ENCODE measurements at regions not wholly inside any gene's neighbourhood (a gene's known extent, or its start where the extent isn't known, plus 50 kb on each side); places are given as distances from the start of the nearest gene placed in this dataset.

DNA sequence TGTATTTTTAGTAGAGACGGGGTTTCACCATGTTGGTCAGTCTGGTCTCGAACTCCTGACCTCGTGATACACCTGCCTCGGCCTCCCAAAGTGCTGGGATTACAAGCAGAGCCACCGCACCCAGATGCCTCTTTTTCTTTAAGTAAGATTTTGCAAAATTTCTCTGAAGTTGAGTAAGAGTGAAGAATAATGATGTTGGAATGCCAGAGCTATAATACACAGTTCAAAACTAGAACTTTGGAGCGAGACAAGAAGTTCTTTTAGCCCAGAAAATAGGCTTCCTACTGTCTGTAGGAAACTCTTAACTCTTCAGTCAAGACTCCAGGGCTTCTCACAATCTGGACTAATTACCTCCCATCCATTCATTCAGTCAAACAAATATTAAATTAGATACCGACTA is 51.4 kb downstream of the MARCHF4 start:
- intact Hi-C loops (cut with DNase I): no loop called here
- DNase-seq: no peak

GRCh38 chr2:216319771-216320170 is 52.5 kb downstream of the MARCHF4 start:
- DNase-seq: no peak
- intact Hi-C loops (cut with DNase I): no loop called here

DNA sequence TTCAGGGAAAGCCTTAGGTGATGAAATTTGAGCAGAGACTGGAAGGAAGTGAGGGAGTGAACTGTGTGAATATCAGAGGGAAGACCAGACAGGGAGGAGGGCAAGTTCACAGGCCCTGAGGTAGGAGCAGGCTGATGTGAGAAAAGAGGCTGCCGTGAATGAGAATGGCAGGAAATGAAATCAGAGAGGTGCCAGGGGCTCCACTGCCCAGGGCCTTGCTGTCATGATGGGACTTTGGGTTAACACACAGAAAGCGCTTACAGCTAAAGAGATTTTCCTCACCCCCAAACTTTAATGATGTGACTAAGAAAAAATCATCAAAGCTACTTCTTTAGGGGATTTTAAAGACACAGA is 53.8 kb downstream of the MARCHF4 start:
- no peak for DNase-seq
- intact Hi-C loops (cut with DNase I): no loop called here

- DNase-seq: no peak
- intact Hi-C loops (cut with DNase I): no loop called here
These were observed 54.3 kb downstream of the MARCHF4 start for GRCh38 chr2:216317831-216318520.

GRCh38 chr2:216316743-216317142 is 55.5 kb downstream of the MARCHF4 start:
- no peak for DNase-seq
- intact Hi-C loops (cut with DNase I): no loop called here

DNA sequence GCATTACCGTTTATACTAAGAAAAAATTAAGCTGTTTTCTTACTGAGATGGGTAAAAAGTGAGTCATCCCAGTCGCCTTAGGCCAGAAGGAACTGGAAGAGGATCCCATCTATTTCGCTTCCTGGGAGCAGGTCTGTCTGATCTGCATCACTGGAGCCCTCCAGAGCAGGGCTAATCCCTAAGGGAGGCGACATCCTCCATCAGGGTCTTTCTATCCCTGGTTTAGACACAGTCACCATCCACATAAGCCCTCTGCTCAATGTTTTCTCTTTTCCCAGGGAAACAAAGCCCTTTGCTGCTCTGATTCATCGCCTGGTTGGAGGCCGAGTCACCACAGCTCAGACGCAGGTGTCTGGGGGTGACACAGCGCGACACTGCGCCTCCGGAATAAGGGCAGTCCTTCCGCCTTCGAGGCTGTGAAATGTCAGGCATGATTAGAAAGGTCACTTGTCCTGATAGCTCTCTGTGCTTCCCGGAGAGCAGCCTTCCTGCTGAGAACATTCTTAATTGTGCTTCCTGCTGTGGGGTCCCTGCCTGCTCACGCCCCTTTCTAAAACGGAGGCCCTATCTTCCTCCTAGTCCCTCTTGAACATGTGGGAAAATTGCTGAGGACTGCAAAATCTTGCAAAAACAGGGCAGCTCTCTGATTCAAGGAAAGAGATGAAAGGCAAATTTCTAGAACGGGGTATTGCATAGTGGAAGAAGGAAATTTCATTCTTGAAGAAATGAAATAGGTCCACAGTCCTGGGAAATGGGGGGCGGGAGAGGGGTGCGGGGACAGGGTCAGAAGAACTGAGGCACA is 56.3 kb downstream of the MARCHF4 start:
- DNase-seq: no peak
- intact Hi-C loops (cut with DNase I): no loop called here

- no peak for DNase-seq
- intact Hi-C loops (cut with DNase I): no loop called here
These were observed 59.8 kb downstream of the MARCHF4 start for GRCh38 chr2:216312441-216312840.

DNA sequence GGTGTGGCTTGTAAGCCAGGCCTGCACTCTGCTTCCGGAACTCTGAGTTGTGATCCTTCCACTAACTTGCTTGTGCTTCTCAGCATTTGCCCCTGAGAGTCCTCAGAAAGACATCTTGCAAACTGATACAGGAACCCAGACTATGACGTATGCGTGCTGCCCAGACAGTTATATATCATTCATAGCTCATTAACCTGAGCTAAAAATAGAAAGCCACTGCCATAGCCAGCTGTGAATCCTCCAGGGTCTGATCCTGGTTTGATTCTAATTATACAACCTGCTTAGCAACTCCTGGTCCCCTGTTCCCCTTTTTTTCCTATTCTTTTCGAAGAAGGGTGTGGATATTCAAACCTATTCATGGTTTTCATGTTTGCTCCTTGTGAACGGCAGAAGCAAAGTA is 63.7 kb downstream of the MARCHF4 start:
- DNase-seq: no peak
- intact Hi-C loops (cut with DNase I): no loop called here

DNA sequence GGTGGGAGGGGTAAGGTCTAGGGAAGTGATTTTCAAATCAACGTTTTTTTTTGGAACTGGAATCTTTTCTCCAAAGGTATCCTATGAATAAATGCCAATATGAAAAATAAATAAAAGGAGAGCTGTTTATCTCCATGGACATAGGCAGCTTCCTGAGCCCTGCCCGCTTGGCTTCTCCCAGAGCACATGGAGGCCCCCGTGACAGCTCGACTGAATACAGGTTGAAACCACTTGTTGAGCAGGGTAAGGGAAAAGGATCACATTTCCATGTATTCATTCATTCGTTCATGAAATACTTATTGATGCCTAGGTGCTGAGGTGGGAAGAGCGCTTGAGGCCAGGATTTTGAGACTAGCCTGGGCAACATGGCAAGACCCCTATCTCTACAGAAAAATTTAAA is 64.8 kb downstream of the MARCHF4 start:
- intact Hi-C loops (cut with DNase I): no loop called here
- no peak for DNase-seq

- intact Hi-C loops (cut with DNase I): no loop called here
- no peak for DNase-seq
These were observed 65.4 kb downstream of the MARCHF4 start for GRCh38 chr2:216306868-216307267.

- intact Hi-C loops (cut with DNase I): no loop called here
- no peak for DNase-seq
These were observed 66.7 kb downstream of the MARCHF4 start for GRCh38 chr2:216305574-216305973.

DNA sequence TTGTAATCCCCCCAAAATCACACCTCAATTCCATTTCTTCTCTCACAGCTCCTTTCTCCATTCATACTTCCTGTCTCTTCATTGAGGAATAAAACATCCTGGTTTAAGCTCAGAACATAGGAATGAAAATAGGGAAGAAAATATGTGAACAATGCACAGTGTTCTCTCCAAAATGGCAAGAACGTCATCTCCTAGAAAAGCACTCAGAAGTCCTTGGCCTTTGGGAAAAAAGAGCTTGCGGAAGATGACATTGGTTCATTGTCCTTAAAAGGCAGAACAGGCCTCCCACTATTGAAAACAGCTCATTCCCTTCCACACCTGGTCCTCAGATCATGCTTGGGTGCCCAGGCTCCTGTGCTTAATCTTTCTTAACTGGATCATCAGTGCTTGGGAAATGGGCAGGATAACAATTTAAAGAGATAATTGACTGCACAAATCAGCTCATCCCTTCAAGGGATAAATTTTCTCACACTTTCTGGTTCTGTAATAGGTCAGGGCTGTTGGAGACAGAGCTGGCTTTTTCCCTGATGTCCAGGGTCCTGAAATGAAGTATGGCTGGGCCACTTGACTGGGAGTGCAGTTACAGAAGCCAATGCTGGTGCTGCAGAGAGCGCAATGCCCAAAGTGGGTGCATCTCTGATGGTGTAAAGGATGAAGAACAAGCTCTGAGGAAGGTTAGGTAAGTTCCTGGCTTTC is 69.2 kb downstream of the MARCHF4 start:
- no peak for DNase-seq
- intact Hi-C loops (cut with DNase I): no loop called here

DNA sequence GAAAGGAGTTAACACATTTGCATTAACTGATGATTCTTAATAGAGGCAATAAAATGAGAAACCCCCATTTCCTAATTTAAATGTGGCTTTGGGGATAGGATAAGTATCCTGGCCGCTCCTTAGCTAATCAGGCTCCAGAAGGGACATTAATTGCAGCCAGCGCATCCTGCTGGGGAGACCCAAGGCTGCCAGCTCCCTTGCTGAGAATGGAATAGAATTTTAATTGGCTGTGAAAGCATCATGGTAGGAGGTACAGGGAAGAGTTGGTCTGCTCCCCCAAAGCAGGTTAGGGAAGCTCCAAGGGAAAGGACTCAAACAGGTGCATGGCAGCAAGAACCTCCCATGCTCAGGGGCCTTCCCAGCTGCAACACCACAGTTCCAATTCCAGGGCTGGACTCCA is 71.4 kb downstream of the MARCHF4 start:
- intact Hi-C loops (cut with DNase I): no loop called here
- no peak for DNase-seq

DNA sequence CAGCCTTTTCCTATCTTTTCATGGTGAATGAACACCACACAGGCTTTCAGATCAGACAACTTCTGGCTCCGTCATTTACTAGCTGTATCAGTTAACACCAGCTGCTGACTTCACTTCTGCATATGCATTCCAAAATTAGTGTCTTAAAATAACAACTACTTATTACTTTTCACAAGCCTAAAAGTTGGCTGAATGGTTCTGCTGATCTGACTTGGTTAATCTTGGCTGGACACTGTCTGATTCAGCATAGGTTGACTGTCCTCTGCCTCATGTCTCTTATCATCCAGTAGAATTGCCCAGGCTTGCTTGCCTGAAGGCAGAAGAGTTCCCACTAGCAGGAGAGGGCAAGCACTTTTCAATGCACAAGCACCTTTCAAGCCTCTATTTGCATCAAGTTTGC is 72.7 kb downstream of the MARCHF4 start:
- intact Hi-C loops (cut with DNase I): no loop called here
- DNase-seq: no peak

DNA sequence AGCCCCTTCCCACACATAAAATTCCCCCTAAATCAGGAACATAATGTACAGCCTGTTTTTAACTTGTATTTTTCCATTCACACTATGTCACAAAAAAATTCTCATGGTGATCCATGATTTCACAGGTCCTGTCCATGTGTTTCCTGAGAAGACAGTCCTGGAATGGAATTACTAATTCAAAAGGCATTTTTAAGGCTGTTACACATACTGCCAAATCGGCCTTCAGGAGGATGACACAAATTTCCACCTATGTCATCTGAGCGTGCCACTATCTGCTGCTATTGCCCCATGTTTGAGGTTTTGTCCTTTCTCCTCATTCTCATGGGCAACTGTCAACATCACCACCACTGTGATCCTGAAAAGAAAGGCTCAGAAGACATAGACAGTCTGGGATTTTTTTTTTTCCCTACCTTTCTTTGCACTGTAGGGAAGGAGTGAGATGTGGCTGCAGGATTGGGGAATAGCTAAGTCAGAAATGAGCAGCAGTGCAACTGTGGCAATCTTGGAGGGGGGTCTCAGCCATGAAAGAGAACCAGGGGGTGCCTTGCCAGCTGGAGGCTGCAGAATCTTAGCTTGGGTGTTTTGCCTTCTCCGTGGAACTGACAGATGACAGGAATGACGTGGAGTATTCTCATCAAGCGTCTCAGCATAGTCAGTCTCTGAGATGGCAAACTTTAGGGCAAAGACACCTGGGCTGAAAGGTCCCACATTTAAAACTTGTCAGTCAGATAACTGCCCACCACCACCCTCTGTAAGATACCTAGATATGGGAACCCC is 73.4 kb downstream of the MARCHF4 start:
- intact Hi-C loops (cut with DNase I): no loop called here
- no peak for DNase-seq

DNA sequence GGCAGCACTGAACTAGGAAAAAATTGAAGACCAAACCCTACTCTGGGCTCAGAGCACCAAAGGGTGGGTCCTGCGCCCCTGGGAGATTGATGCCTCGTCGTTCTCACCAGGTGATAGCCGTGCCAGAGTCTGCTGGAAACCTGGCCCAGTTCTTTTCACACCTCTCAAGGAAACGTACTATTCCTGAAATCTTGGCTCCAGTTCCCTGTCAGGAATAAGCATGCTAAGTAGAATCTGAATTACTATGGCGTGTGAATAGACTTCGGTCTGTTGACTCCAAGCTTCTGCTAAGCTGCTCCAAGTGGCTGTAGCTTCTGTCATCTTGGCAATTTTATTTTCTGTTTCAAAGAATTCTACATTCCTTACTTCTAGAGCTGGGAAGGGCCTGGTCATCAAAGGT is 75.4 kb downstream of the MARCHF4 start:
- intact Hi-C loops (cut with DNase I): no loop called here
- no peak for DNase-seq

DNA sequence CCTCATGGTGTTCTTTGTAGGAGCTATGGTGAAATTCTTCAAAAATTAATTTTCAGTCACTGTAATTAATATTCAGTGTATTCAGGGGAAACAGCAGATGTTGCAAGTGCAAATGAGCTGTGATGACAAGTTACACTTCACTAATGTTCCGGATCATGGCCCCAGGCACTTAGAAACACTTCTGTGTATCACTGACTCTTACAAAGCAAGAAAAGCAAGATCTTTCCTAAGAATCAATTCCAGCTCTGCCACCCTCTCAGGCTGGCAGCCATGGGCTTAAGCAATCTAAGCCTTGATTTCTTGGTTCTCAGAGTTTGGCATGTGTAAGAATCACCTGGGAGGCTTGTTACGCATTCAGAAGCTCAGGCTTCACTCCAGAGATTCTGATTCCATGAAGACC is 78.0 kb downstream of the MARCHF4 start:
- intact Hi-C loops (cut with DNase I): no loop called here
- DNase-seq: no peak

DNA sequence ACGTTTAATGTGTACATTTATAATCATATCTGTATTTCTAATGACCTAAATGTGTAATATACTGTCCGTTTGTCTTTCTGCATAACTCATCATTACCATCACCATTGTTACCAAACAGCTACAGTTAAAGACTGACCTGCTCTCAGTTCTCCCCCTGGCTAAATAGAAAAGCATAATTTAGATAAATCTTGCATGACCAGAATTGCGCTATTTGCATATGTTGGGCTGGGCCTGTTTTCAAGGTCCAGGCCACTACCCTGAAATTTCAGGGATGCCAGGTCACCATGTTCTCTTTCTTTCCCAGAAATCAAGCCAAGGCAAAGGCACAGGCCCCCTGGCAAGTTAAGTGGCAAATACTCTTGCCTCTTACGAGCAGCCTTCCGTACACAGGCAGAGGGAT is 78.4 kb downstream of the MARCHF4 start:
- intact Hi-C loops (cut with DNase I): no loop called here
- DNase-seq: no peak

GRCh38 chr2:216292886-216293301 is 79.4 kb downstream of the MARCHF4 start:
- intact Hi-C loops (cut with DNase I): no loop called here
- peak in 3 of 10 donors; percentile 18 to 86 (median 51) for DNase-seq

DNA sequence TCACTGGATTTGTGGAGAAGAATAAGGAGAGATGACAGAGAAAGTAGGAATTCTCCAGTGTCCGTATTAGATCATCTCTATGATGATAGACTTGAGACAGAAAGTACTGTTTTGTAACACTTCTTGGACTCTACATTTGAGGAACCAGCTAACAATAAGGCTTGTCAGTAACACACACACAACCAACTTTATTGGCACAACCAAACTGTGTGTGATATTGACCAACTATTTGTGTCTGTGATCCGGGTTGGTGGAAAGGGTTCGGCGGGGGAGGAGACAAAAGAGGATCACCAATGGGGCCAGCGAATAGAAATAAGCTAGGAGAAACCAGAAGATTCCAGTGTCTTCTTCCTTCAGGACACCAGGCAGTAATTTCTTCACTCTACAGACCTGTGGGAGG is 79.8 kb downstream of the MARCHF4 start:
- intact Hi-C loops (cut with DNase I): no loop called here
- no peak for DNase-seq

- no peak for DNase-seq
- intact Hi-C loops (cut with DNase I): no loop called here
These were observed 82.8 kb downstream of the MARCHF4 start for GRCh38 chr2:216289470-216289869.
